ENCODE measurements at regions not wholly inside any gene's neighbourhood (a gene's known extent, or its start where the extent isn't known, plus 50 kb on each side); places are given as distances from the start of the nearest gene placed in this dataset.

DNA sequence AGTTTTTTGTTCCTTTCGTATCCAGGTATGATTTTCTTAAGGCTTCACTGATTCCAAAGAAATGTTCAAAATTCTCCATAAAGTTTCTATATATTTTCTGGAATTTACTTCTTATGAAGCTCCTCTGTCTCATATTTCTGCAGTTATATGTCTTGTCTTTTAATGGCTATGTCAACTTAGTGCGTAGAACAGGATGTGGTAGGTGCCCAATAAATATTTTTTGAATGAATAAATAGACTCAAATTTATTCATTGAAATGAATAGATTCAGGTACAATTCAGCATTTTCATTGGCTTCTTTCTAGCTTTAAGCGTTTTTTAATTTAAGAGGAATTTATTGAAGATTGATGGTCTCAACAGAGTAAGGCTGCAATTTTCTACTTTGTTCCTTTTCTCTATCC is 231.9 kb upstream of the BOD1L1 start:
- H3K36me3 ChIP-seq (ENCODE audit: control insufficient read depth in 1 of 2, insufficient read depth in 2 of 2, low read length in 2 of 2) = no peaks in the 10 kb centered on the region
- no peak overlapping the region for H3K4me3 ChIP-seq (ENCODE audit: low read depth in 1 of 2, low read length in 2 of 2)
- H3K9me3 ChIP-seq (ENCODE audit: control insufficient read depth in 1 of 2, low read length in 2 of 2) = peaks cover 3 to 12% of the 10 kb centered on the region in 2 donors
- H3K4me1 ChIP-seq (ENCODE audit: control insufficient read depth in 1 of 2, insufficient read depth in 2 of 2, low read length in 2 of 2) = peaks cover 20 to 23% of the 10 kb centered on the region in 2 donors
- H3K27ac ChIP-seq (ENCODE audit: low read depth, low read length) = no peak overlapping the region
- no peaks in the 10 kb centered on the region for H3K27me3 ChIP-seq (ENCODE audit: control insufficient read depth in 1 of 2, insufficient read depth in 2 of 2, low read length in 2 of 2)
- no peak overlapping the region for H3K9ac ChIP-seq (ENCODE audit: low read depth in 1 of 2, low read length in 2 of 2)

DNA sequence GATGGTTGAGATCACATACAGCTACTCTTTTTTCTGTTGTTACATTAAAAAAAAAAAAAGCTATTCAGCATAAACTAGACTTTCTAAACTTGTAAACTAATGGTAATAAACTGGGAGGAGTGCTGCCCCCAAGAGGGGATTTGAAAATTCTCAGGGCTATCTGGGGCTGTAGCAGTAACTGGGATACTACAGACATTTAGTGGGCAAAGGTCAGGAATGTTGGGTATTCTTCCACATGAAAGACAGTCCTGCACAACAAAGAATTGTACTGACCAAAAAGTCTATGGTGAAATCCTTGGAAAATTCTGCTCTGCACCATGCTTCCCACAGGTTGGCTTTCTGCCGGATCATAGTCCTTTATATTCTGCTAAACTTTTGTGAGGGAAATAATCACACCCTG is 232.6 kb upstream of the BOD1L1 start:
- no peak overlapping the region for H3K9ac ChIP-seq (ENCODE audit: low read depth in 1 of 2, low read length in 2 of 2)
- peaks cover 3 to 12% of the 10 kb centered on the region in 2 donors for H3K9me3 ChIP-seq (ENCODE audit: control insufficient read depth in 1 of 2, low read length in 2 of 2)
- no peak overlapping the region for H3K27ac ChIP-seq (ENCODE audit: low read depth, low read length)
- H3K36me3 ChIP-seq (ENCODE audit: control insufficient read depth in 1 of 2, insufficient read depth in 2 of 2, low read length in 2 of 2) = no peaks in the 10 kb centered on the region
- no peaks in the 10 kb centered on the region for H3K27me3 ChIP-seq (ENCODE audit: control insufficient read depth in 1 of 2, insufficient read depth in 2 of 2, low read length in 2 of 2)
- no peak overlapping the region for H3K4me3 ChIP-seq (ENCODE audit: low read depth in 1 of 2, low read length in 2 of 2)
- peaks cover 20 to 23% of the 10 kb centered on the region in 2 donors for H3K4me1 ChIP-seq (ENCODE audit: control insufficient read depth in 1 of 2, insufficient read depth in 2 of 2, low read length in 2 of 2)

- no peaks in the 10 kb centered on the region for H3K27me3 ChIP-seq (ENCODE audit: control insufficient read depth in 1 of 2, insufficient read depth in 2 of 2, low read length in 2 of 2)
- H3K27ac ChIP-seq (ENCODE audit: low read depth, low read length) = no peak overlapping the region
- no peaks in the 10 kb centered on the region for H3K36me3 ChIP-seq (ENCODE audit: control insufficient read depth in 1 of 2, insufficient read depth in 2 of 2, low read length in 2 of 2)
- H3K9me3 ChIP-seq (ENCODE audit: control insufficient read depth in 1 of 2, low read length in 2 of 2) = peaks cover 3 to 12% of the 10 kb centered on the region in 2 donors
- H3K9ac ChIP-seq (ENCODE audit: low read depth in 1 of 2, low read length in 2 of 2) = no peak overlapping the region
- H3K4me1 ChIP-seq (ENCODE audit: control insufficient read depth in 1 of 2, insufficient read depth in 2 of 2, low read length in 2 of 2) = no peaks in the 10 kb centered on the region
- no peak overlapping the region for H3K4me3 ChIP-seq (ENCODE audit: low read depth in 1 of 2, low read length in 2 of 2)
Measured at GRCh38 chr4:13865871-13866669, 238.5 kb upstream of the BOD1L1 start.

DNA sequence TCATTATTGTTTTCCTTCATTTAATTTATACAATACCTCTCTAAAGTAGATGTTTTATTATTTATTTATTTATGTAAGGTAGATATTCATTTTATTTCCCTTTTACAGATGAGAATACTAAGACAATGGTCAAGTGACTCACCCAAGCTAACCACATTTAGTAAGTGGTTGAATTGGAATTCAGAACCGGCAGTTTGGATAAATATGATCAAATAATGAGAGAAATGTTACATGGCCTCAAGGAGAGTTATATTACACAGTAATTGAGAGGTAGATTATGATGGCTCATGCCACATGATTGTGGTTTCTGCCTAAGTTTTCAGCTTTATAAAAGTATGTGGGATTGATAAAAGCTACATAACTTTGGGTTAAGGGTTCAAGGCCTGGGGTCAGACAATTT is 239.4 kb upstream of the BOD1L1 start:
- Histone ChIP-seq H3K27me3 (ENCODE audit: control insufficient read depth in 1 of 2, insufficient read depth in 2 of 2, low read length in 2 of 2) (no peaks in the 10 kb centered on the region), H3K4me3 (ENCODE audit: low read depth in 1 of 2, low read length in 2 of 2) (no peak overlapping the region), H3K36me3 (ENCODE audit: control insufficient read depth in 1 of 2, insufficient read depth in 2 of 2, low read length in 2 of 2) (no peaks in the 10 kb centered on the region), H3K4me1 (ENCODE audit: control insufficient read depth in 1 of 2, insufficient read depth in 2 of 2, low read length in 2 of 2) (peaks cover 6 to 7% of the 10 kb centered on the region in 2 donors), H3K27ac (ENCODE audit: low read depth, low read length) (no peak overlapping the region), H3K9ac (ENCODE audit: low read depth in 1 of 2, low read length in 2 of 2) (no peak overlapping the region), H3K9me3 (ENCODE audit: control insufficient read depth in 1 of 2, low read length in 2 of 2) (peaks cover 2 to 7% of the 10 kb centered on the region in 2 donors)

GRCh38 chr4:13872155-13872554 is 244.6 kb upstream of the BOD1L1 start:
- H3K27ac ChIP-seq (ENCODE audit: low read depth, low read length) = no peak overlapping the region
- no peak overlapping the region for H3K9ac ChIP-seq (ENCODE audit: low read depth in 1 of 2, low read length in 2 of 2)
- no peak overlapping the region for H3K4me3 ChIP-seq (ENCODE audit: low read depth in 1 of 2, low read length in 2 of 2)
- no peaks in the 10 kb centered on the region for H3K27me3 ChIP-seq (ENCODE audit: control insufficient read depth in 1 of 2, insufficient read depth in 2 of 2, low read length in 2 of 2)
- no peaks in the 10 kb centered on the region for H3K9me3 ChIP-seq (ENCODE audit: control insufficient read depth in 1 of 2, low read length in 2 of 2)
- peaks cover 12 to 17% of the 10 kb centered on the region in 2 donors for H3K4me1 ChIP-seq (ENCODE audit: control insufficient read depth in 1 of 2, insufficient read depth in 2 of 2, low read length in 2 of 2)
- H3K36me3 ChIP-seq (ENCODE audit: control insufficient read depth in 1 of 2, insufficient read depth in 2 of 2, low read length in 2 of 2) = no peaks in the 10 kb centered on the region

- H3K27me3 ChIP-seq (ENCODE audit: control insufficient read depth in 1 of 2, insufficient read depth in 2 of 2, low read length in 2 of 2) = no peaks in the 10 kb centered on the region
- H3K4me3 ChIP-seq (ENCODE audit: low read depth in 1 of 2, low read length in 2 of 2) = no peak overlapping the region
- peaks cover 12 to 24% of the 10 kb centered on the region in 2 donors for H3K4me1 ChIP-seq (ENCODE audit: control insufficient read depth in 1 of 2, insufficient read depth in 2 of 2, low read length in 2 of 2)
- no peak overlapping the region for H3K27ac ChIP-seq (ENCODE audit: low read depth, low read length)
- no peak overlapping the region for H3K9ac ChIP-seq (ENCODE audit: low read depth in 1 of 2, low read length in 2 of 2)
- H3K36me3 ChIP-seq (ENCODE audit: control insufficient read depth in 1 of 2, insufficient read depth in 2 of 2, low read length in 2 of 2) = no peaks in the 10 kb centered on the region
- H3K9me3 ChIP-seq (ENCODE audit: control insufficient read depth in 1 of 2, low read length in 2 of 2) = no peaks in the 10 kb centered on the region
Measured at GRCh38 chr4:13872955-13873354, 245.4 kb upstream of the BOD1L1 start.

- Histone ChIP-seq H3K27me3 (ENCODE audit: control insufficient read depth in 1 of 2, insufficient read depth in 2 of 2, low read length in 2 of 2) (no peaks in the 10 kb centered on the region), H3K4me1 (ENCODE audit: control insufficient read depth in 1 of 2, insufficient read depth in 2 of 2, low read length in 2 of 2) (peaks cover 16 to 26% of the 10 kb centered on the region in 2 donors), H3K36me3 (ENCODE audit: control insufficient read depth in 1 of 2, insufficient read depth in 2 of 2, low read length in 2 of 2) (no peaks in the 10 kb centered on the region), H3K4me3 (ENCODE audit: low read depth in 1 of 2, low read length in 2 of 2) (no peak overlapping the region), H3K27ac (ENCODE audit: low read depth, low read length) (no peak overlapping the region), H3K9me3 (ENCODE audit: control insufficient read depth in 1 of 2, low read length in 2 of 2) (no peaks in the 10 kb centered on the region), H3K9ac (ENCODE audit: low read depth in 1 of 2, low read length in 2 of 2) (no peak overlapping the region)
Measured at GRCh38 chr4:13875181-13875580, 247.7 kb upstream of the BOD1L1 start.

GRCh38 chr4:13876131-13876530 is 248.6 kb upstream of the BOD1L1 start:
- Histone ChIP-seq H3K27me3 (ENCODE audit: control insufficient read depth in 1 of 2, insufficient read depth in 2 of 2, low read length in 2 of 2) (no peaks in the 10 kb centered on the region), H3K4me3 (ENCODE audit: low read depth in 1 of 2, low read length in 2 of 2) (no peak overlapping the region), H3K9me3 (ENCODE audit: control insufficient read depth in 1 of 2, low read length in 2 of 2) (no peaks in the 10 kb centered on the region), H3K9ac (ENCODE audit: low read depth in 1 of 2, low read length in 2 of 2) (no peak overlapping the region), H3K4me1 (ENCODE audit: control insufficient read depth in 1 of 2, insufficient read depth in 2 of 2, low read length in 2 of 2) (peaks cover 16 to 26% of the 10 kb centered on the region in 2 donors), H3K27ac (ENCODE audit: low read depth, low read length) (no peak overlapping the region), H3K36me3 (ENCODE audit: control insufficient read depth in 1 of 2, insufficient read depth in 2 of 2, low read length in 2 of 2) (no peaks in the 10 kb centered on the region)

DNA sequence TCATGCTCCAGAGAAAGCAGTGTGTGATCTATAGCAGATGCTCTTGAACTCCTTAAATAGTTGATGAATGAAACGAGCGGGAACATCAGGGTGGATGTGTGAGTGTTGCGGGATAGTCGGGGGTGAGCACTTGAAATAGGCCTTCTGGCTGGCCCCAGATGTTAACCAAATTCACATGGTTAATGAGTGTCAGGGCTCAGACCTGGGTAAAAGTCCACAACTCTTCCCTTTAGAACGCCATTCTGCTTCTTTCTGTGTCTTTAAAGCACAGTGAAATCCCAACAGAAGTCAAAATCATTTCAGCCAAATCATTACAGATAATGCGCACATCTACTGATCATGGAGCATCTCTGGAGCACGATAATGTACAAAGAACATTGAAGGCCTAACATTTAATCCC is 249.4 kb upstream of the BOD1L1 start:
- Histone ChIP-seq H3K9ac (ENCODE audit: low read depth in 1 of 2, low read length in 2 of 2) (no peak overlapping the region), H3K27me3 (ENCODE audit: control insufficient read depth in 1 of 2, insufficient read depth in 2 of 2, low read length in 2 of 2) (no peaks in the 10 kb centered on the region), H3K4me3 (ENCODE audit: low read depth in 1 of 2, low read length in 2 of 2) (no peak overlapping the region), H3K9me3 (ENCODE audit: control insufficient read depth in 1 of 2, low read length in 2 of 2) (no peaks in the 10 kb centered on the region), H3K27ac (ENCODE audit: low read depth, low read length) (no peak overlapping the region), H3K4me1 (ENCODE audit: control insufficient read depth in 1 of 2, insufficient read depth in 2 of 2, low read length in 2 of 2) (peaks cover 9 to 20% of the 10 kb centered on the region in 2 donors), H3K36me3 (ENCODE audit: control insufficient read depth in 1 of 2, insufficient read depth in 2 of 2, low read length in 2 of 2) (no peaks in the 10 kb centered on the region)

DNA sequence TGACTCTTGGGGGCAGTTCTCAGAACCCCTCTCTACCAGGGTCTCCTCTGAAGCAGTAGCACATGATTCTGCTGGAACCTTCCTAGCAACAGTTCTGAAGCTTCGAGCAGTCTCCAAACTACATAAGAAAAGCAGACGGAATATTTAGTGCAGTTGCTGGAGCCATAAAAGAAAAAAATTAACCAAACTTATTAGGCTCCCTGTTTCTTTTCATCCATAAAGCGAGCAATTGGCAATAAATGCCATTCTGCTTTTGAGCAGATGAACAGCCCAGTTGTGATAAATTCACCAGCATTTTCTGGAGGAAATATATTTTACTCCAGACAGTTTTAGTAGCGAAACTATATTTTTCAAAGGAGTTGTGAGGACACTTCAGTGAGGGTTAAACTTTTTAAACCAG is 250.1 kb upstream of the BOD1L1 start:
- Histone ChIP-seq H3K9me3 (ENCODE audit: control insufficient read depth in 1 of 2, low read length in 2 of 2) (no peaks in the 10 kb centered on the region), H3K4me3 (ENCODE audit: low read depth in 1 of 2, low read length in 2 of 2) (no peak overlapping the region), H3K9ac (ENCODE audit: low read depth in 1 of 2, low read length in 2 of 2) (no peak overlapping the region), H3K27ac (ENCODE audit: low read depth, low read length) (no peak overlapping the region), H3K27me3 (ENCODE audit: control insufficient read depth in 1 of 2, insufficient read depth in 2 of 2, low read length in 2 of 2) (no peaks in the 10 kb centered on the region), H3K4me1 (ENCODE audit: control insufficient read depth in 1 of 2, insufficient read depth in 2 of 2, low read length in 2 of 2) (peaks cover 5 to 18% of the 10 kb centered on the region in 2 donors), H3K36me3 (ENCODE audit: control insufficient read depth in 1 of 2, insufficient read depth in 2 of 2, low read length in 2 of 2) (no peaks in the 10 kb centered on the region)

All from duodenal mucosa (tissue), 2 donors.